HG02642 (cell line): ENCODE measurements at regions not wholly inside any gene's neighbourhood (a gene's known extent, or its start where the extent isn't known, plus 50 kb on each side); places are given as distances from the start of the nearest gene placed in this dataset.
"Not testable (repeated sequence)": the region's sequence is repeated elsewhere in the genome, so short reads cannot be mapped to it uniquely, and the experiment has no call there.

Source experiments
- ATAC-seq: cut with Tn5 transposase; IDR thresholded peaks from one replicate; pipeline ENCODE4 v1.9.1; 2021; ENCODE audit warnings: mild to moderate bottlenecking; ENCODE audit not compliant: unreplicated experiment, poor library complexity

DNA sequence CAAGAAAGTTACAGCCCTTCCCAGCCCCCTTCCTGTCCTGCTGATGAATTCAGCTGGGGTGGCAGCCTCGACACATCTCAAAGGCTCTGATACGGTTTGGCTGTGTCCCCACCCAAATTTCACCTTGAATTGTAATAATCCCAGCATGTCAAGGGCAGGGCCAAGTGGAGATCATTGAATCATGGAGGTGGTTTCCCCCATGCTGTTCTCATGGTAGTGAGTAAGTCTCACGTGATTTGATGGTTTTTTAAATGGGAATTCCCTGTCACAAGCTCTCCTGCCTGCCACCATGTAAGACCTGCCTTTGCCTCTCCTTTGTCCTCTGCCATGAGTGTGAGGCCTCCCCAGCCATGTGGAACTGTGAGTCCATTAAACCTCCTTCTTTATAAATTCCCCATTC is 163.2 kb upstream of the FOXF1 start:
- no peak for ATAC-seq

DNA sequence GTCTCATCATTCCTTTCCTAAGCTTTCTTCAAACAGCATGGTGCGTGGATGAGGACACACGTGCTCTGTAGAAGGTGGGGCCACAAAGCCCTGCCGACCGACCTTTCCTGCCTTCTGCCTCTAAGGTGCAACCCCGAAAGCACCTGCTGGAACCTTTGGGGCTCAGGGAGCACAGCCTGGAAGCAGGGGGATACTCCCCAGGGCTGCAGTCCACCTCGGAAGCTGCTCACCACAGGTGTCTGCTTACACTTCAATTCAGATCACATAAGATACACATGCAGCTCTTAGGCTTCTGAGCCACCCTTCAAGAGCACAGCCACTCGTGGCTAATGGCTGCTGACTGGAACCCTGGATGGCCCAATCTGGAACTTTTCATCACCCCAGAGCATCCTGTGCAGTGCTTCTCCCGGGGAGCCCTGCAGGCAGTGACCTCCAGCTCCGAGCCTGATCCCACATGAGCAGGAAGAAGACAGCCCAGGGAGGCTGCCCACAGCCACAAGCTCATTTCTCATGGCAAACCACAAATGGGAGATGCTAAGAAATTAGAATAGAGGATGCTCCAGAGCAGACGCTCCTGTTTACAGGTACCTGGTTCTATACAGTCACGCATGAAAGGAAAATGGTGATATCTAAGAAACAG is 162.3 kb upstream of the FOXF1 start:
- no peak for ATAC-seq

DNA sequence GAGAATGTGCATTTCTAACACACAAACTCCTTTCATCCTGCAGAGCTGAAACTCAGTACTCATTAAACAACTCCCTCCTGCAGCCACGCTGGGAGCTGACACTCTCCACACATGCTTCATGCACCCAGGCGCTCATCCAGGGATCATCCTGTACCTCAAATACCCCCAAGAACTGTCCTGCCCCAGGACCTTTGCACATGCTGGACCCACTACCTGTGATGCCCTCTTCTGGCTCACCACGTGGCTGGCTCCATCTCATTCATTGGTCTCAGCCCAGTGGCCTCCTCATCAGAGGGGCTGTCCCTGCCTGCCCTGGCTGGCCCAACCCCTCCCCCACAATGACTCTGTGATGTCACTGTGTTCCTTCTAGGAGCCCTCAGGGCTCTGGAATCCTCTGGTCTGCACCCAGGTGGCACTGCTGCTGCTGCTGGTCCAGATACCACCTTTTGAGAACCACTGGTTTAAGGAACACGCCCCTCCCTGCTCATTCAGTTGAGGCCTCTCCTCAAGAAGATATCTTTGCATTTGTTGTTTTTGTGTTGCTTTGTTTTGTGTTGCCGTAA is 160.9 kb upstream of the FOXF1 start:
- ATAC-seq, result no peak

DNA sequence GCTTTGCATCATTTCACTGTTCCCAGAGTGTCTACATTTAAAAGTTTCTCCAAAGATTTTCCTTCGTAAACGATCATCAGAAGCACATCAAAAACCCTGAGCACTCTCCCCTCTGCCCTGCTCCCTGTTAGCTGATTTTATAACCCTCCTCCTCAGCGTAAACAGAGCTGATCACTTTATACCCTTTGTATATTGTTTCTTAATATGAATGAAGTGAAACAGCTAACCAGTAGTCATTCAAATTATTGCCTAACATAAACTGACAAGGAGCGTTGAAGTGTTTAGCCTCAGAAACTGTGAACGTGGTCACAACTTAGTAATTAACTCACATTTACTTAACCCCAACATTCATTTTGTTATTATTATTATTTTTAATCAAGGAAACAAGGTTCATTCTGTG is 160.0 kb upstream of the FOXF1 start:
- ATAC-seq, result no peak

DNA sequence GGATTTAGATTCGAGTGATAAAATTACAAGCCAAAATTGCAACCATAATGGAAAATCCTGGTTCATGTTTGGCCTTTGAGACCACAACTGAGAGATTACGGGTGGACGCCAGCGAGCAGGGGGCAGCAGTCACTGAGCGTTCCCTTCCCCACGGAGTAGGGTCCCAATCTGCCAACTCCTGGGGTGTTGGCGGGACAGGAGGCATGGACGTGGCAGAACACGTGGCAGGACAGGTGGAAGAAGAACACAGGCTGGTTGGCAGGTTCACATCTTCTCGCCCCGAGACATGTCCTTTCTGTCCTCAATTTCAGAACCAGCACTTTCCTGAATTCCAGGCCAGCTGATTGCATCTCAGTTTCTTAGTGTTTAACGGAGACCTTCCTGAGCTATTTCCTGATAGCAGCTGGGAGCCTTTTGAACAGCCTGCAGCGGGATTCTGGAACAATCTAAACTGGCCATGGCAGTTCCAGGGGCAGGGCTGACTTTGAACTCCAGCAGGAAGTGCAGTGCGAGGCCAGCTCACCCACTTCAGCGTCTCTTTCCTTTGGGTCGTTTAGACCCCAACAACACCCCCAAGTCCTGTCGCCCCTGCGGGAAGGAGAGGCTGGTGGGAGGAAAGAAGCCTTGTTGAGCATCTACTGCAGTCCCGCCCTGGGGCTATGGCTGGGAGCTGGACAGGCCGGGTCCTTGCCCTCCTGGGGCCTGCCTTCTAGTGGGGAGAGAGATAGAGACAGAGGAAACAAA is 159.1 kb upstream of the FOXF1 start:
- ATAC-seq, result no peak

DNA sequence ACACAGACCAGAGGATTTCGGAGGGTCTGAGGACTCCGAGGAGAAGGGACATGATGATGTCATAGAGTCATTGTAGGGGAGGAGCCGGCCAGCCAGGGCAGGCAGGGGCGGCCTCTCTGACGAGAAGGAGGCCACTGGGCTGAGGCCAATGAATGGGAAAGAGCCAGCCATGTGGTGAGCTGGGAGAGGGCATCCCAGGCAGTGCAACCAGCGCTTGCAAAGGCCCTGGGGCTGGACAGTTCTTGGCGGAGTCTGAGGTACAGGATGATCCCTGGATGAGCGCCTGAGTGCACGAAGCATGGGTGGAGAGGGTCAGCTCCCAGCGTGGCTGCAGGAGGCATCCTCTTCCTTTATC is 158.6 kb upstream of the FOXF1 start:
- ATAC-seq, result not testable (repeated sequence)

DNA sequence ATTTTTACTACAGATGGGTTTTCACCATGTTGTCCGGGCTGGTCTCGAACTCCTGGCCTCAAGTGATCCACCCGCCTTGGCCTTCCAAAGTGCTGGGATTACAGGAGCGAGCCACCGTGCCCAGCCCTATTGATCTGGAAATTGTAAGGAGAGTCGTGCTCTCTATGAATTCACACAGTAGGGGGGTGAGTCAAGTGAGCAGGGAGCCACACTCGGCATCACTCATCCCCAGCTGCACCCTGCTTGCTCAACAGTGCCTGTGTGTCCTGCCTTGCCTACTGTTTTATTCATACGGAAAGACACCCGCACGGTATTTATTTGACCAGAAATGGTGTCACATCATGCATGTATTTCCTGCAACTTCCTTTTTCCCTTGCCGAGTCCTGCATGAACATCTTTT is 157.2 kb upstream of the FOXF1 start:
- no peak for ATAC-seq

DNA sequence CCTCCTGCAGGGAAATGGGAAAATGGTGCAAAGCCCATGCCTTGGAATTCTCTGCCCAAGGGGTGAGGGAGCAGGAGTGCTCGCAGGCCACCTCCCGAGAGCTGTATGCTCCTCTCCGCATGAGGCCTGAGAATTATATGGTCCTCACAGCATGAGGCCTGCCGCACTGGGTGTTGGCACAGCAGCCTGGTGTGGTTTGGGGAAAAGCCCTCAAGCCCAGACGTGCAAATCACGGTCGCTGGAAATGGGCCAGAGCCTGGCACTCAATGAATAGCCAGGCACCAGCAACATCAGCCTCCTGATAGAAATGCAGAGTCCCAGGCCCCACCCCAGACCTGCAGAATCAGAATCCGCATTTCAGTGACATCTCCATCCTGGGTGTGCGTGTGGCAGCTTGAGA is 156.4 kb upstream of the FOXF1 start:
- no peak for ATAC-seq

DNA sequence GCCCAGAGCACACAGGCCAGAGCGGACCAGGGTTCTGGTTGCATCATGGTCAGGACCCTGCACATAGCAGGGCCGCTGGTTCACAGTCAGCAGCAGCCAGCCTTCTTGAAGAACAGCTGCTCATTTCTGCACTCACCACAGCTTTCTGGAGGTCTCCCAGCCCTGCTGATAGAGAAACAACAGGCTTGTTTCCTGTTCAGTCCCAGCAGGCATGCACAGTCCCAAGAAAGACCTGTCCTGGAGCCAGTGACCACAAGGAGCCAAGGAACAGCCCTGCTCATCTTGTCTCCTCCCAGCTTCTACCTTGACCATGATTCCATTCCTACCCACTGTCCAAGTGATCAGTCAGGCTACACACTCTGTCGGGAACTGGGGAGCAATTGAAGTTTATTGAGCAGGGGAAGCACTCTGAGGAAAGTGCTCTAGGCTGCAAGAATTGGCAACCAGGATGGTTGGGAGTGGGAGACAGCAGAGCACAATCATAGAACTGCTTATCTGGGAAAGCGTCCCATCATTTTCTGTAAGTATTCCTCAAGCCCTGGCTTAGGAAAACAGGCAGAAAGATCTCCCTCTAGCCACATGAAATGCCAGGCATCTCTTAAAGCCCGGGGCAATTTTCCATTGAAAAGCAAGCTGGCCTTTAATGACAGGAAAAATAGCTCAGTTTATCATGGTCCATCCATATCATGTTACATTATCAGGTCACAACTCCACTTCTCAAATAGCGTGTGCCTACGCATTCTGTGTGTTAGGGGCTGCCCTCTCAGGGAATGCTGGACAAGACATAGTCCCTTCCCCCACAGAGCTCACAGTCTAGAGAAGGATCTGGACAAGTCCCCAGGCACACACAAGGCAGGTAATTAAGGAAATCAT is 155.4 kb upstream of the FOXF1 start:
- ATAC-seq, result no peak

DNA sequence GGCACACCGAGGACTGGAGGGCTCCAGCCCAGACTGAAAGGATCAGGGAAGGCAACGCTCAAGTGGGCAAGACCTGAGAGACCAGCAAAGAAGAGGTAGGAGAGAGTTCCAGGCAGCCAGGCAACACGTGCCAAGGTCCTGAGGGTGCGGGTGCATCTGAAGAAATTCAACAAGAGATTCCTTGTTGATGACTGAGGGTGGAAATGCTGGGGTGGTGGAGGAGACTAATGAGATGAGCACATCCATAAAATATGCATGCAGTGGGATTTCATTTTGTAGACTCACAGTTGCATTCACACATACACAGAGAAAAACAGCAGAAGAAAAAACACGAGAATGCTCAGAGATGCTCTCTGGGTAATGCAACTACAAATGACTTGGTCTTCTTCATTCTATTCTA is 154.8 kb upstream of the FOXF1 start:
- ATAC-seq, result no peak

DNA sequence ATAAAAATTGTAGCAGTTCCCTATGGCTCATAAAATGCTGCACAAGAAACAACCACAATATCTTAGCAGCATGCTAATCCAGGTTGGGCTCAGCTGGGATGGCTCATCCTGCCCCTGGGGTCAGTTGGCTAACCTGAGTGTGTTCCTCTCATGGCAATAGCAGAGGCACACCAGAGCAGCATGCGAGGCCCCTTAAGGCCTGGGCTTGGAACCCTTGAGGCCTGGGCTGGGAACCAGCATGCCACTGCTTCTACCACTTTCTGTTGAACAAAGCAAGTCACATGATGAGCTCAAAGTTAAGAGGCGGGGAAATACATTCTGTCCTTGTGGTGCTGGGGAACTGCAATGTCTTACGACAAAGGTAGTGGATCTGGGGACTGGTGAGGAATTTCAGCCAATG is 154.4 kb upstream of the FOXF1 start:
- no peak for ATAC-seq

DNA sequence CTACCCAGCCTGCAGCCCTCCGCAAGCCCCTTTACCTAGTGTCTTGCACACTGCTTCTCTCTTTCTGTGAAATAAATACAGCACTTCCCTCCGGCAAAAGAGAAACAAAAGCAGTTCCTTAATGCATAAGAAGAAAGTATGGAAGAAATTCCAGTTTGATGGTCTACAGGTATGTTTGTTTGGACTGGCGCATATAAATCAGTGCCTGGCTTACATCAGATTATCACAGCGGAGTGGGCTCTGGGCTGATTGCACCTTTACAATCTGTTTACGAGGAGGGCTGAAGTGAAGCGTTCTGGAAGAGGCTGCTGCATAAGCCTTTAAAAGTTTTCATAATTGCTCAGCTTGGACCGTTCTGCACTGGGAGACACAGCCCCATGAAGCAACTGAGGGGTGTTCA is 153.5 kb upstream of the FOXF1 start:
- ATAC-seq, result no peak

DNA sequence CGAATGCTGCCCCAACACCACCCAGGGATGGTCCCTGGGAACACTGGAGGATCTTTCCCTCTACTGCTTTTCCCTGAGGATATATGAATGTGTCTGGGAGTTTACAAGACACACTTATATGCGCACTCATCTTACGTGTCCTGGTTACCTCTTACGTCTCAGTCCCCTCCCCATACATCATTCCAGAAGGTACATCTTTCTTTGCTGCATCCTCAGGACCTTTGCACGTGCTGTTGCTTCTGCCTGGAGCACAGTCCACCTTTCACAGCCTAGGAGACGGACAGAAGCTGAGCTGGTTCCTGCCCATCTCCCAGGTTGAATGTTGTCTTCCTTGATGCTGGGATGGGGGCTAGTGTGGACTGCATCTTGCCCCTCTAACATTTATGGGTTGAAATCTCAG is 153.0 kb upstream of the FOXF1 start:
- ATAC-seq, result no peak

DNA sequence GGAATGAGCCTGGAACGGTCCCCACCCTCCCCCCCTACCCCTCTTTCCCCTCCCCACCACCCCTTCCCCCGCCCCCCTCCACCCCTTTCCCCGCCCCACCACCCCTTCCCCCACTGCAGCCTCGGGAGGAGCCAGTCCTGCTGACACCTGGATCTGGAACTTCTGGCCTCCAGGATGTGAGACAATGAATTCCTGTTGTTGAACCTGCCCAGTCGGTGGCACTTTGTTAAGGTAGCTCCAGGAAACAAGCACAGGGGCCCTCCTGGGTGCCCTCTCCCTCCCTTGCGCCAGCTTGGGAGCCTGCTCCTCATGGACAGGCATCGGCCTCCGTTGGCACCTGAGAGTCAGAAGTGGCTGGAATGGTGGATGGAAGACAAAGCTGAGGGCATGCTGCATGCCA is 152.4 kb upstream of the FOXF1 start:
- no peak for ATAC-seq

DNA sequence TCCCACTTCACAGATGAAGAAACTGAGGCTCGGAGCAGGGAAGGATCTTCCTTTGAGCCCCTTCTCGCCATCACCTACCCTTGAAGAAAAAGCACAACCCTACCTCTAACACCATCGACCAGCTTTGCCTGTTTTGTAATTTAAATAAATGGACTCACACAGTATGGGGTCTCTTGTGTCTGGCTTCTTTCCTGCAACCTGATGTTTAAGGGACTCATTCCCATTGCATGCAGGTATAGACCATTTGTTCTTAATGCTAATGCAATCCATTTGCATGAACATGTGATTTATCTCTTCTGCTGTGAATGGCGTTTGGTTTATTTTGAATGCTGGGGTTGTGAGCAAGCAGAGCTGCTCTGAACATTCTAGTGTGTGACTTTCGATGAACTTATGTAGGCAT is 150.8 kb upstream of the FOXF1 start:
- ATAC-seq, result no peak

DNA sequence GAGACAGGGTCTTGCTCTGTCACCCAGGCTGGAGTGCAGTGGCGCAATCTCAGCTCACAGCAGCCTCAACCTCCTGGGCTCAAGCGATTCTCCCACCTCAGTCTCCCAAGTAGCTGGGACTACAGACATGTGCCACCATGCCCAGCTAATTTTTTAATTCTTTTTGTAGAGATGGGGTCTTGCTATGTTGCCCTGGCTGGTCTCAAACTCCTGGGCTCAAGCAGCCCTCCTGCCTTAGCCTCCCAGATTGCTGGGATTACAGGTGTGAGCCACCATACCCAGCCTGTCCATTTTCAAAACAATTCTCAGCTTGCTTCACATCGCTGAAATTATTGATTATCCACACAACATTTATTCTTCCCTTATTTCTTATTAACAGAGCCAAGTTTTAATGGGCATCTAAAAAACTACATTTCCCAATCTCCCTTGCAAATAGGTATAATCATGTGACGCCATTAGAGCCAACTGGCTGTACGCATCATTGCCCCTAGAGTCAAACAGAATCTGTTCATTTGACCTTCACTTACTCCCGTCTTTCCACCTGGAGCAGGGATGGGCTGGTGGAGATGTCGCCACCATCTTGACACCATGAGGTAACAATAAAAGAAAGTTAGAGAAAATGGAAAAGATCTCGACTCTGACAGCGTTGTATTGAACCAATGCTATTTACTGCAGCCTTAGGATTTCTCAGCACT is 148.0 kb upstream of the FOXF1 start:
- no peak for ATAC-seq

DNA sequence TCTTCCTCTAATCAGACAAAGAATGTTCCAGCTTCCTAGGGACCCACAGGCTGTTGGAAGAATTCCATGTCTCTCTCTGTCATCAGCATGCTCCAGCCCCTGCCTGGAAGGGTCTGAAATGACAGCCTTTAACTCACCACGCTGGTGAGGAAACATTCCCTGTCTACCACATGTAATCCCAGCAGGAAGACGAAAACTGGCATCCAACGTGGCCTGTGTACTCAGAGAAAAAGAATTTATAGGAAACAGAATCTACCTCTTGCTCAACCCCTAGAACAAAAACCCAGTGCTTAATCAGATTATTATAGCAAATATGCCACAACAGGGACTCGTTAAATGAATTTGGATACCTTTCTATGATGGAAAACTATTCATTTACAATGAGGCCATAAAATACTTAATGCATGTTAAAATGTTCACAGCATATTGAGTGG is 147.3 kb upstream of the FOXF1 start:
- ATAC-seq, result no peak

DNA sequence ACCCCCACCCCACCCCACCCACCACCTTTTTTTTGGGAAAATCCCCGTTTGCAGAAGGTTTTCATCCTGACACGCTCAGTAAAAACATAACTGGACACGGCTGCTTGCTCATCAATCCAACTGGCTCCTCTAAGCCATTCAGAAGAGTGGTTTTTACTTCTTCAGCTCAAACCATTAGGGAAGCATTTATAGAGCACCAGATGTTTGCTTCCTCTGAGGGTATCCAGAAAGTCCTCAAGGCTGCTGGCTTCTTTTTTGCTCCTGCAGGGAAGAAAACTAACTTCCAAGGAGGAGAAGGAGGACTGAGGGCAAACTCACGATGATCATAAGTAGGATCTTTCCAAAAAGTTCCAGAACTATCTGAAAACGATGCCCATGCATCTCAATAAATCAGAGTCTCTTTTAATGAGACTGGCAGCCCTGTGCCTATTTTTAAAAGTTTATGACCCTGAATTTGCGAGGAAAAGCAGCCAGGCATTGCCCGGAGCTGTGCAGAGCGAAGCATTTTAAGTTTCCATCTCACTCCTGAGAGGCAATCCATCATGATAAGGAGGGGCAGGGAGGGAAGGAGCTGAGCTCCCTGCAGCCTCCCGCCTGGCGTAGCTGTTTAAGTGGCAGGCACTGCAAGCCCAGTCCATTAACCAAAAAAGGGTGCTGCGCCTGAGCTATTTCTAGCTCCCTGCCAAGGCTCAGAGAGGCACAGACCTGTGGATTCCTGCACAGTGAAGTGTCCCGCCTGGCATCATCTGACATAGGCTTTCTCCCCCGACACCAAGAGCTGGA is 146.3 kb upstream of the FOXF1 start:
- ATAC-seq, result no peak

DNA sequence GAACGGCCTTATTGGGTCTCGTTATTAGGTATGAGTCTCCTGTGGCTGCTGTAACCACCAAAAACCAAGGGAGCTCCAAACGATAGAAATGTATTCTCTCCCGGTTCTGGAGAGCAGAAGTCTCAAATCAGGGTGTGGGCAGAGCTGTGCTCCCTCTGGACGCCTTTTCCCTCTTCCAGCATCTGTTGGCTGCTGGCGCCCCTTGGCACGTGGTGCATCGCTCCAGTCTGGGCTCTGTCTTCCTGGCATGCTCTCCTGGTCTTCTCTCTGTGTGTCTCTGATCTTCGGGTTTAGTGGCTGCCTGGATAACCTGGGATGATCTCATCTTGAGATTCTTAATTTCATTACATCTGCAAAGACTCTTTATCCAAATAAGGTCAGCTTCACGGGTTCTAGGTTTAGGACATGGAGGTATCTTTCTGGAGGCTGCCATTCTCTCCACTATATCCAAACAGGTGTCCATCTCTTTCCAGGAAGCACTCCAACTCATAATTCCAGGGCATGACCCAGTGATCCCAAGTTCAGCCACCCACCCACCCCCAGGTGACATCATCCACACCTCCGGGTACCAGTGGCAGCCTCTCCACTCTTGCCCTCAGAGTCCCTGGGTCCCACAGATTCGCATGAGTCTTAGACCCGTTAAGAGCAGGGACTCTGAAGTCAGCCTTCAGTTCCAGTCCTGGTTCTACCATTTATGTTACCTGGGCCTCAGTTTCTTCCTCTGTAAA is 145.5 kb upstream of the FOXF1 start:
- ATAC-seq, result no peak
